Cerebellar cortex (tissue), 1 donor: ENCODE measurements at regions not wholly inside any gene's neighbourhood (a gene's known extent, or its start where the extent isn't known, plus 50 kb on each side); places are given as distances from the start of the nearest gene placed in this dataset.

Experiments used
- DNase-seq: peaks from one replicate; pipeline ENCODE4 v3.0.0-alpha.2; 2015; ENCODE audit warnings: low spot score

GRCh38 chr17:77266891-77267341 lies 126.1 kb downstream of the SEC14L1 start:
- DNase-seq: no peak

DNA sequence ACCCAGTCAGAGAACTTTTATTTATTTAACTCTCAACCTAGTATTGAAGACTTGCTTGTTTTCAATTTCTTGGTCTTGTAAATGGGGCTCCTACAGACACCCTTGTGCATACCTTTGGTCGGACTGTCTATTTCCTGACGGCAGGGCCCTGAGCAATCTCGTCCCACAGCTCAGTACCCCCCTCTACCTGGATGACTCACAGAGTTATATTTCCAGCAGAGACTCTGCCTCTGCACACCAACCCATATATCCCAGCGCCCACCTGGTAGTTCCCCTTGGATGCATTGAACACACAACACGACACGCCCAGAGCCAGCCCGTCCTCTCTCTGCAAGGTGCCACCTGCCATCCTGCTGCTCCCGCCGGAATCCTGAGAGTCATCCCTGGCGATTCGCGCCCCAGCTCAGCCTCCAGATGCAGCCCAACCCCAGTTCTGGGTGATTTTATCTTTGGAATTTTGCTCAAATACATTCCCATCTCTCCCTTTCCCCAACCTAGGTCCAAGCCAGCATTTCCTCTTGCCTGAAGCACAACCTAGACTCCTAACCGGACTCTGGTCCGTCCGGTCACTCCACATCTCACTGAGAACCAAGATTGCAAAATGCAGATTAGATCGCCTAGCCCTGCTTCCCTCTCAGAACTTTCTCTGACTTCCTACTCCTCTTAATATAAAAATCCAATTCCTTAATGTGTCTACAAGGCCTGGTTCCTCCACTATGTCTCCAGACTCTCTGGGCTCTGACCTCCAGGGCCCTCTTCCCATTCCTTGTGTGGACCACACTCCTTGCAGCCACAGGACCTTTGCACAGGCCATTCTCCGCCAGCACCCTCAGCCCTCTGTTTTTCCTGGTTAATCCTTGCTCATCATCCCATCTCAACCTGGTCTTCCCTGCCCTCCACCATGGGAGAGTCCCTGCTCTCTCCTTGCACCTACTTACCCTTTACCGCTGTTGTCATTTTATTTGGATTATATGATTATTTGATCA lies 129.2 kb downstream of the SEC14L1 start:
- DNase-seq: no peak

DNA sequence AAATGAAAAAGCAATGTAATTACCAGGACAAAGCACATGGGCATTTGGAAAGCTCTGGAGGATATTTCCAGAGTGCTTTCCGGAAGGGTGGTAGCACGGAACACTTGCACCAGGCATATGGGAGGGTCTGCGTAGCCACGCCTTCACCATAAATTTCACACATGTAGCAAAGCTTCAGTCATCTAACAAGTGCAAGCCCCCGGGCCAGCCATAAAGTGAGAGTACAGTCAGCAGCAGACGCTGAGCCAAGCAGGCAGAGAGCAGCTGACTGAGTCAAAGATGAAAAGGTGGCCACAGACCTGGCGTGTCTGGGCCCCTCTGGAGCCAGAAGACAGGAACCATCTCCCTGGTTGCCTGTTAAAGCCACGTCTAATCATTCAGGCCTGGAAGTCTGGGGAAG lies 130.6 kb downstream of the SEC14L1 start:
- DNase-seq: no peak

DNA sequence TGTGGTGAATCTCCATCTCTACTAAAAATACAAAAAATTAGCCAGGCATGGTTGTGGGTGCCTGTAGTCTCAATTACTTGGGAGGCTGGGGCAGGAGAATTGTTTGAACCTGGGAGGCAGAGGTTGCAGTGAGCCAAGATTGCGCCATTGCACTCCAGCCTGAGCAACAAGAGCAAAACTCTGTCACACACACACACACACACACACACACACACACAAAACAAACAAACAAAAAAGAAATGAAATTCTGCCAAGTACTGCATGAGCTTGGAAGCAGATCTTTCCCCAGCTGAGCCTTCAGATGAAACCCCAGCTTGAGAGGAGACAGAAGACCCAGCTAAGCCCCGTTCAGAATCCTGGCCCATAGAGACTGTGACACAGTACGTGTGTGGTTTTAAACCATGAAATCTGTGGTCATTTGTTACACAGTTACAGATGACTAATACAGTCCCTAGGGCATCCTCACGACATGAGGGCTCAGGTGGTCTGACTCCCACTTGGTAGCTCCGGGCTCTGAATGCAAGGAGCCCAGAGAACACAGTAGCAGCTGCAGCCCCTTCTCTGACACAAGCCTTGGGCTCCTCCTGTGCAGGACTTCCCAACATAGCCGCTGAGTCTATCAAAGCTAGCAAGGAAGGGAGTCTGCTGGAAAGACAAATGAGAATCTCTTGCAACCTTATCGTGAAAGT lies 132.8 kb downstream of the SEC14L1 start:
- no peak for DNase-seq

GRCh38 chr17:77274096-77274845 lies 133.5 kb downstream of the SEC14L1 start:
- DNase-seq: no peak

DNA sequence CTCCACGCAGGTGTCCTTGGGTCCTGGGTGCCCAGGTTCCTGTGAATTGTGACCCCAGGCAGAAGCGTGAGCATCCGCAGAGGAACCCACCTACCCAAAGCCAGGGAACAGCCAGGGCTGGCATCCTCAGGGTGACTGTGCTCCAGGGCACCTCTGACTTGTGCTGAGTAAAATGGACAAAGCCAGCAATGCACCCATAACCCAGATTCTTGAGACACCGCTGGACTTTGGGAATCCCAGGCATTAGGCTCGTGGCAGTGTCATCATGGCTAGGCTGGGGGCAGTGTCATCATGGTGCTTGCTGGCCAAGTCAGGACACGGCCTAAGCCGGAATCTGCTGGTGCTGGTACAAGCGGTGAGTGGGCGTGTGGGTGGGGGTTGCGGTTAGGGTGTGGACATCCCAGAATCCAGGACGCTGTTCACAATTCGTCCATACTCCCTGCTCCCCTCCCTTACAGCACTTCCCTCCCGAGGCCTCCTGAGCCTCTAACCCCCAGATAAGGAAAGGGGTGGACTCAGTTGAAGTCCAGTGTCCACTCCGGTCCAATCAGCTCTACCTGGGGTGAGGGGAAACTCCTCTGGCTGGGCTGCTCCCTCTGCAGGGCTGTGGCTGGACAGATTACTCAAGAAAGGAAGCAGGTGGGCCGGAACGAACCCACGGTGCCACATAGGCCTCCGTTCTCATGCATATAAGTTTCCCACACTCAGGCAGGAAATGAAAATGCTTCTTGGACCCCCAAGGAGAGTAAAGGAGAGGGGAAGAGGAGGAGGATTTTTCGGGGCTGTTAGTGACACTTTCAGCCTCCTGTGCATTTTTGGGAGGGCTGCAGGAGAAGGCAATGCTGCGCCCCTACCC lies 138.9 kb downstream of the SEC14L1 start:
- no peak for DNase-seq

DNA sequence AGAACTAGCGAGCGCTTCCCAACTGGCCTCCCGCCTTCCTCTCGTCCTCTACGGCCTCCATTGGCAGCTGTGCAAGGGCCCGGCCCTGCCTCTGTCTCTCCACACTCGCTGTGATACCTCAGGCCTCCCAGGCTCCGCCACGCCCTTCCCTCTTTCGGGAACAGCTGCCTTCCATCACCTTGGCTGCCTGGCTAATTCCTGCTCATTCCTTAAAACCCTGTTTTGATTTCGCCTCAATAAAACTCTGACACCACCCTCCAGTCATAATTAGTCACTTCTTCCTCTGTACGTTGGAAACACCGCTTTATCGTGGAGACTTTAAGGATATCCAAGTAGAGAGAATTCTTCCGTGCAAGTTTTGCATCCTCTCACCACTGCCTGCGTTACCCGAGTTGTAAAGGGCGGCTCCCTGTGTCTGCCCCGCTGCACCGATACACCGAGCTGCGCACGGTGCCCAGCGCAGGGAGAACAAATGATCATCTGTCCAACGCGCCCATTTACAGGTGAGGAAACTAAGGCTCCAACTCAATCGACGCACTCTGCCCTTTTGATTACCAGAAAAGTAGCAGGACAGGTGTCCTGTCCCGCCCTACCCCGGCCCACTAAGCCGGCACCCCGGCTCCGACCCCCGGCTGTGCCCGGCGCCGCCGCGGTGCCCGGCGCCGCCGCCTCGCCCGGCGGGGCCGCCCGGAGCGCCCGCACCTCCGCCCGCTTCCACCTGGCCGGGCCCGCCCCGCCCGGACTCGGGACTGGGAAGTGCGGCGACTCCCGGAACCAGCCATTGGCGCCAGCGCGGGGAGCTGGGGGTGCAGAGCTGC lies 139.7 kb downstream of the SEC14L1 start:
- no peak for DNase-seq

- DNase-seq: peak; percentile 65
Observed at GRCh38 chr17:77281122-77281903, 140.5 kb downstream of the SEC14L1 start.

- no peak for DNase-seq
Observed at GRCh38 chr17:77281904-77282367, 141.2 kb downstream of the SEC14L1 start.

DNA sequence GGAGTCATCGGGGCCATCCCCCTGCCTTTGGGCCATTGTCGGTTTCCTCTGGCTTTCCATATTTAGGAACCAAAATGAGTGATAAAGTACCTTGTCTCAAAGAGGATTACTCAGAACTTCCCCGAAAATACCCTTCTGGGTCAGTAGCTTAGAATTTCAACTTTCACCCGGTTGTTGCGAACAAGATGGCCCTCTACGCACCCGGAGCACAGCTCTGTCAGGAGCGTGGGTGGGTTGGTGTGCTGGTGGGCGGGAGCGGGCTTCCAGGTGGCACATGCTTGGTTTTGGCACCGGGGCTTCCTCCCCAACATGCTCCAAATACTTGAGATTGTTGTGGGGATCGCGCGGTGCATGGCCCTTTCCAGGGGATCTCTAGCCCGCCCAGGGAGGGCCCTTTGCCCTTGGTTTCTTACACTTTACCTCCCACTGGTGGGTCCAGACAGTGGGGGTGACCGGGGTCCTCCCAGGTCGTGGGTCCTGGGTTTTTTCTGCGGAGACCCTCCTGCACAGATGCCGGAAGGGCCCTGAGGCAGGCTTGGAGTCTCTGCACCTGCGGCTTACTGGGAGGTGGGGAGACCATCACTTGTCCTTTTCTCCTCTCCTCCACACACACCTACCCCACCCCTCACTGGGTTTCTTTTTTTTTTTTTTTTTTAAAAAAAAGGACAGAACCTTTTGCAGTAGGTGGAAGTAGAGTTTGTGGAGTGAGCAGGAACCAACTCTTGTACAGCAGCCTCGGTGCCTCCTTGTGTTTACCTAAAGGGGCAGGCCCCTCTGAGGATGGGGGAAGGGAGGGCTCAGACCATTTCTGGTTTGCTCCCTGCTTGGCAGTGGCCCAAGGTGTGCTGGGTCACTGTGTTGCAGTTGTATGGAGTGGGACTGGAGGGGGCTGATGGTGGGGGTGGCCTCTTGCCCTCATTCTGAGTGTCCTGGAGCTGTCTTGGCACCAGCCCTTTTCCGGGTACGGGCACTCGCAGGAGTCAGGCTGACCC lies 142.1 kb downstream of the SEC14L1 start:
- no peak for DNase-seq

DNA sequence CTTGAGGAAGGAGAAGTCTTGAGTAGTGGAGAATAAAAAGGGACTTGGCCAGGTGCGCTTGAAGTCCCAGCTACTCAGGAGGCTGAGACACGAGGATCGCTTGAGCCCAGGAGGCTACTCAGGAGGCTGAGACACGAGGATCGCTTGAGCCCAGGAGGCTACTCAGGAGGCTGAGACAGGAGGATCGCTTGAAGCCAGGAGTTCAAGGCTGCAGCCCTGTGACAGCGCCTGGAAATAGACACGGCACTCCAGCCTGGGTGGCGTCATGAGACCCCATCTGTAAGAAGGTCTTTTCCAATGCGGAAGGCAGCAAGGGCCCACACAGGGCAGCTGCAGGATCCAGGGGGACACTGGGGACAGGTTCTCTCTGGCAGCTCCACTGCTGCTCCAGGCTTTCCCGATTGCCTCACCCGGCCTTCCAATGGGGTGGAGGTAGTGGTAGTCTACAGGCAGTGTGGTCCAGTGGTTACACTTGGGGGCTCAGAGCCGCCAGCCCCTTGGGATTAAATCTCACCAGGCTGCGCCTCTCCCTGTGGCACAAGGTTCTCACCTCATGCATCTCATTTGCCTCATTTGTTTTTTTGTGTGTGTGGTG lies 143.4 kb downstream of the SEC14L1 start:
- no peak for DNase-seq

- no peak for DNase-seq
Observed at GRCh38 chr17:77285594-77286390, 145.0 kb downstream of the SEC14L1 start.

DNA sequence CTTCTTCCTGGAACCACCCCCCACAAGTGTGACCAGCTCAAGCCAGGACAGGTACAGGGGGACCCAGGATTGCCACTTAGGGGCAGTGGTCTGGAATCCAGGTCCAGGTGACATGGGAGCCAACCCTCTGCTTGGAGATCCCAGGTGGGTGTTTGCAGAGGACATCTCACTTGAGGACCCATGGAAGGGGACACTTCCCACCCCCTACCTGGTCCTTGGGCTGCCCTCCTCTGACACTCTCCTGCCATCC lies 145.5 kb downstream of the SEC14L1 start:
- no peak for DNase-seq

GRCh38 chr17:77286641-77287431 lies 146.1 kb downstream of the SEC14L1 start:
- peak; percentile 65 for DNase-seq

DNA sequence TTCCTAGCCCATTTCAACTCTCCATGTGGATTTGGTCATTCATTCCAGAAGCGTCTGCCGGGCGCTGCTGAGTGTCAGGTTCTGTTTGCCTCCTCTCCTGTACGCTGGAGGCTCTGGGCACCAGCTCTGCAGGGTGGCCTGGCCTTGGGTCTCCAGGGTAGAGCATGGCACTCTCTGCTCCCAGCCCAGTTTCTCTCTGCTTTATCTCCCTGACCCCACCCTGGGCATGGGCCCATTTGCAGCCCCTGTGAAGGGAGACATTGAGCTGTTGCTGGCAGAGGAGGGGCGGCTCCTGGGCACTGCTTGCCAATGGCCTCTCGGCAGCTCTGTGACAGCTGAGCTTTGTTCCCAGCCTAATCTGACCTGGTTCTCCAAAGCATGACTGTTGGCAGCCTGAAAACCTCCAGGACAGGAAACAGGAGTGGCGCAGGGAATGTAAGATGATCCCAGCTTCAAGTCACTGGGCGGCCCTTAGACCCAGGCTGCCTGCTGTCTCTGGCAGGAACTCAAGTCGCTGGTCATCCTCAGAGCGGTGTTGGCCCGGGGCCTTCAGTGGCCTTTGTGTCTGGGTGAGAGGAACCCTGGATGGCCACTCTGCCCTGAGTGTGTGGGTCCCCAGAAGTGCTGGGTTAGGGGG lies 146.8 kb downstream of the SEC14L1 start:
- peak; percentile 86 for DNase-seq

DNA sequence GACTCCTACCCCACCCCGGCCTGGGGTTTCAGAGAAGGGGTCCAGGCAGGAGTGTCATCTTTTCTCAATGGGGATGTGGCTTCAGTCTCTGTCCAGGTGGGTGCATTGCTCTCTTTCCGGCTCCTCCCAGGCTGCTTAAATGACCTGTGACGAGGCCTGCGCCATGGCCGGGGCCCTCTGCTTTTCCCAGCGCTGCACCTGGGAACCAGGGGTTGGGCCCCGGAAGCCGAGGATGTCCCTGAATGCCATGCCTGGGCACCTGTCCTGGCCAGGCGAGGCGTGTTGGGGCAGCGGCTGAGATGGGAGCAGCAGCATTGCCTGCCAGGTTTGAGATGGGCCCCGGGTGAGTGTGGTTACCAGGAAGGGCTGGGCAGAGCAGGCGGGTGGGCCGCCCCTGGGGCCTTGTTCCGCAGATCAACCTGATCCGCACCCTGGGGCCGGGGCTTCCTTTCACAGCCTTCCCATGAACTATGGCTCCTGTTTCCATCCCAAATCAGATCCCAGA lies 147.4 kb downstream of the SEC14L1 start:
- no peak for DNase-seq
